IPS-18a (cell line): ENCODE measurements at regions not wholly inside any gene's neighbourhood (a gene's known extent, or its start where the extent isn't known, plus 50 kb on each side); places are given as distances from the start of the nearest gene placed in this dataset.

Source experiments
- H3K27ac ChIP-seq: one replicate; pipeline ENCODE4 v1.5.1; 2013; ENCODE audit warnings: low read length
- H3K27me3 ChIP-seq: one replicate; pipeline ENCODE4 v1.6.1; 2013; ENCODE audit warnings: mild to moderate bottlenecking, low read length; ENCODE audit not compliant: control insufficient read depth, insufficient read depth
- H3K36me3 ChIP-seq: one replicate; pipeline ENCODE4 v1.6.1; 2013; ENCODE audit warnings: low read depth, low read length; ENCODE audit not compliant: control insufficient read depth
- H3K4me1 ChIP-seq: one replicate; pipeline ENCODE4 v1.6.1; 2013; ENCODE audit warnings: low read depth, low read length; ENCODE audit not compliant: control insufficient read depth
- H3K4me3 ChIP-seq: one replicate; pipeline ENCODE4 v1.5.1; 2013; ENCODE audit warnings: low read length
- H3K9ac ChIP-seq: one replicate; pipeline ENCODE4 v1.6.1; 2013; ENCODE audit warnings: mild to moderate bottlenecking, low read length, moderate library complexity
- H3K9me3 ChIP-seq: one replicate; pipeline ENCODE4 v1.6.1; 2013; ENCODE audit warnings: low read depth, low read length; ENCODE audit not compliant: control insufficient read depth

GRCh38 chr21:28252928-28253327 lies 739.7 kb downstream of the LTN1 start:
- Histone ChIP-seq H3K27ac (no peak overlapping the region), H3K9ac (no peak overlapping the region), H3K36me3 (no peaks in the 10 kb centered on the region)

GRCh38 chr21:28250946-28251345 lies 741.7 kb downstream of the LTN1 start:
- Histone ChIP-seq H3K4me3 (no peak overlapping the region), H3K9me3 (no peaks in the 10 kb centered on the region), H3K27ac (no peak overlapping the region), H3K9ac (no peak overlapping the region), H3K27me3 (no peaks in the 10 kb centered on the region), H3K4me1 (peaks cover 6% of the 10 kb centered on the region), H3K36me3 (no peaks in the 10 kb centered on the region)

More at GRCh38 chr21:28252928-28253327, 739.7 kb downstream of the LTN1 start:
- H3K4me3 ChIP-seq, result no peak overlapping the region
- H3K4me1 ChIP-seq, result peaks cover 6% of the 10 kb centered on the region
- no peaks in the 10 kb centered on the region for H3K27me3 ChIP-seq
- H3K9me3 ChIP-seq, result no peaks in the 10 kb centered on the region

- Histone ChIP-seq H3K4me1 (peaks cover 6% of the 10 kb centered on the region), H3K36me3 (no peaks in the 10 kb centered on the region), H3K4me3 (no peak overlapping the region), H3K9ac (no peak overlapping the region), H3K27ac (no peak overlapping the region), H3K27me3 (no peaks in the 10 kb centered on the region), H3K9me3 (no peaks in the 10 kb centered on the region)
These were observed 745.1 kb downstream of the LTN1 start for GRCh38 chr21:28247454-28248020.

GRCh38 chr21:28240586-28240985 lies 752.1 kb downstream of the LTN1 start:
- Histone ChIP-seq H3K9ac (no peak overlapping the region), H3K9me3 (no peaks in the 10 kb centered on the region), H3K27me3 (no peaks in the 10 kb centered on the region), H3K27ac (no peak overlapping the region), H3K4me1 (no peaks in the 10 kb centered on the region), H3K4me3 (no peak overlapping the region), H3K36me3 (no peaks in the 10 kb centered on the region)

GRCh38 chr21:28239340-28239739 lies 753.3 kb downstream of the LTN1 start:
- Histone ChIP-seq H3K36me3 (no peaks in the 10 kb centered on the region), H3K4me1 (no peaks in the 10 kb centered on the region), H3K9ac (no peak overlapping the region), H3K27me3 (no peaks in the 10 kb centered on the region), H3K27ac (no peak overlapping the region), H3K4me3 (no peak overlapping the region), H3K9me3 (no peaks in the 10 kb centered on the region)

GRCh38 chr21:28237661-28238060 lies 755.0 kb downstream of the LTN1 start:
- Histone ChIP-seq H3K9me3 (no peaks in the 10 kb centered on the region), H3K4me3 (no peak overlapping the region), H3K9ac (no peak overlapping the region), H3K4me1 (no peaks in the 10 kb centered on the region), H3K27ac (no peak overlapping the region), H3K27me3 (no peaks in the 10 kb centered on the region), H3K36me3 (no peaks in the 10 kb centered on the region)

- H3K4me1 ChIP-seq, result no peaks in the 10 kb centered on the region
- H3K27ac ChIP-seq, result no peak overlapping the region
- H3K4me3 ChIP-seq, result no peak overlapping the region
- no peak overlapping the region for H3K9ac ChIP-seq
- H3K36me3 ChIP-seq, result no peaks in the 10 kb centered on the region
- H3K9me3 ChIP-seq, result no peaks in the 10 kb centered on the region
- no peaks in the 10 kb centered on the region for H3K27me3 ChIP-seq
These were observed 757.3 kb downstream of the LTN1 start for GRCh38 chr21:28235169-28235895.

GRCh38 chr21:28234326-28234725 lies 758.4 kb downstream of the LTN1 start:
- Histone ChIP-seq H3K9me3 (no peaks in the 10 kb centered on the region), H3K9ac (no peak overlapping the region), H3K27me3 (no peaks in the 10 kb centered on the region), H3K27ac (no peak overlapping the region), H3K4me3 (no peak overlapping the region), H3K36me3 (no peaks in the 10 kb centered on the region), H3K4me1 (no peaks in the 10 kb centered on the region)

- Histone ChIP-seq H3K27ac (no peak overlapping the region), H3K9ac (no peak overlapping the region), H3K9me3 (no peaks in the 10 kb centered on the region), H3K4me3 (no peak overlapping the region), H3K27me3 (no peaks in the 10 kb centered on the region), H3K36me3 (no peaks in the 10 kb centered on the region), H3K4me1 (no peaks in the 10 kb centered on the region)
These were observed 759.0 kb downstream of the LTN1 start for GRCh38 chr21:28233536-28234220.

GRCh38 chr21:28230559-28230958 lies 762.1 kb downstream of the LTN1 start:
- H3K36me3 ChIP-seq, result no peaks in the 10 kb centered on the region
- H3K27me3 ChIP-seq, result no peaks in the 10 kb centered on the region
- H3K9ac ChIP-seq, result no peak overlapping the region
- H3K9me3 ChIP-seq, result no peaks in the 10 kb centered on the region
- H3K27ac ChIP-seq, result no peak overlapping the region
- no peaks in the 10 kb centered on the region for H3K4me1 ChIP-seq
- no peak overlapping the region for H3K4me3 ChIP-seq

GRCh38 chr21:28229814-28230213 lies 762.9 kb downstream of the LTN1 start:
- Histone ChIP-seq H3K36me3 (no peaks in the 10 kb centered on the region), H3K4me1 (no peaks in the 10 kb centered on the region), H3K9ac (no peak overlapping the region), H3K9me3 (no peaks in the 10 kb centered on the region), H3K27me3 (no peaks in the 10 kb centered on the region), H3K4me3 (no peak overlapping the region), H3K27ac (no peak overlapping the region)

GRCh38 chr21:28228636-28228995 lies 764.1 kb downstream of the LTN1 start:
- no peaks in the 10 kb centered on the region for H3K9me3 ChIP-seq
- H3K27ac ChIP-seq, result no peak overlapping the region
- H3K27me3 ChIP-seq, result no peaks in the 10 kb centered on the region
- H3K4me1 ChIP-seq, result no peaks in the 10 kb centered on the region
- H3K4me3 ChIP-seq, result no peak overlapping the region
- H3K36me3 ChIP-seq, result no peaks in the 10 kb centered on the region
- H3K9ac ChIP-seq, result no peak overlapping the region
